ENCODE measurements at regions not wholly inside any gene's neighbourhood (a gene's known extent, or its start where the extent isn't known, plus 50 kb on each side); places are given as distances from the start of the nearest gene placed in this dataset.
A peak's percentile ranks its signal among the peaks of the same experiment; 100 is the strongest.

- BruUV-seq (replicated peaks) = no TSS peak
- no peaks in the 10 kb centered on the region for H3K27me3 ChIP-seq (ENCODE audit: control insufficient read depth, insufficient read depth, low read length)
- in situ Hi-C loops (cut with MboI; ENCODE audit: low sequenced_read_pairs) = no loop called here
Observed at GRCh38 chr4:187839765-187840164, 155.8 kb upstream of the ZFP42 start.

More at GRCh38 chr4:187839765-187840164, 155.8 kb upstream of the ZFP42 start:
- no peak overlapping the region for H3K4ac ChIP-seq (ENCODE audit: low read depth, low read length)
- TF ChIP-seq NFE2L2 (IDR thresholded peaks at IDR 0.05; ENCODE audit: low read depth, low read length) (no peak), CEBPB (IDR thresholded peaks at IDR 0.05; ENCODE audit: low read depth, low read length) (no peak), MAFK (IDR thresholded peaks at IDR 0.05; ENCODE audit: low read depth, low read length) (peak; percentile 50)
- H3K14ac ChIP-seq (replicated peaks; ENCODE audit: low read depth, low read length) = no peak overlapping the region
- no peak overlapping the region for H4K8ac ChIP-seq (ENCODE audit: low read depth in 2 of 2, low read length in 2 of 2)
- no peaks in the 10 kb centered on the region for H3K79me1 ChIP-seq (ENCODE audit: low read depth in 1 of 2, low read length in 2 of 2)
- H4K91ac ChIP-seq (ENCODE audit: insufficient read depth, low read depth, low read length) = no peak overlapping the region
- CTCF ChIA-PET = interaction anchor here (0.7 kb wide), 1 partner anchor 179 kb away, joined by 3 read pairs; no protein-coding TSS in a partner anchor
- intact Hi-C loops (cut with micrococcal nuclease) = no loop called here
- H2BK120ac ChIP-seq (ENCODE audit: low read depth, low read length) = no peak overlapping the region
- no peak overlapping the region for H3K23ac ChIP-seq (ENCODE audit: low read depth, low read length)
- H2BK20ac ChIP-seq (ENCODE audit: low read depth, low read length) = no peak overlapping the region
- H3K9me1 ChIP-seq (ENCODE audit: insufficient read depth, low read length) = no peaks in the 10 kb centered on the region
- H2AK9ac ChIP-seq (replicated peaks; ENCODE audit: low read depth, low read length, poor library complexity) = no peak overlapping the region
- no peaks in the 10 kb centered on the region for H3K4me1 ChIP-seq (ENCODE audit: control insufficient read depth, insufficient read depth, low read length)
- H3K27ac ChIP-seq (ENCODE audit: insufficient read depth, low read length) = no peak overlapping the region
- no peak overlapping the region for H3K9ac ChIP-seq (ENCODE audit: low read depth, low read length)
- no peak overlapping the region for H2AK5ac ChIP-seq (ENCODE audit: low read depth, low read length)
- dilution Hi-C loops (cut with HindIII; ENCODE audit: low sequenced_read_pairs, unreplicated experiment) = no loop called here
- no peaks in the 10 kb centered on the region for H3K9me3 ChIP-seq (ENCODE audit: control insufficient read depth, insufficient read depth, low read length)
- no peak overlapping the region for H3K18ac ChIP-seq (ENCODE audit: low read depth, low read length)
- no peak overlapping the region for H3K4me2 ChIP-seq (ENCODE audit: low read depth, low read length)
- no peaks in the 10 kb centered on the region for H4K20me1 ChIP-seq (ENCODE audit: insufficient read depth, low read length)
- H4K5ac ChIP-seq (ENCODE audit: low read depth, low read length) = no peak overlapping the region
- POLR2A ChIA-PET (ENCODE audit: unreplicated experiment) = interaction anchor here (0.7 kb wide), 1 partner anchor 24 kb away, joined by 3 read pairs; no protein-coding TSS in a partner anchor
- ATAC-seq (ENCODE audit: low read depth) (no peak), DNase-seq (no peak)
- H3K56ac ChIP-seq (ENCODE audit: extremely low read depth, insufficient read depth, low read length) = no peak overlapping the region
- no peaks in the 10 kb centered on the region for H3K36me3 ChIP-seq (ENCODE audit: control insufficient read depth, insufficient read depth, low read length)
- no peak overlapping the region for H2BK5ac ChIP-seq (ENCODE audit: low read depth, low read length, poor library complexity, severe bottlenecking)
- no peak overlapping the region for H2AFZ ChIP-seq (replicated peaks; ENCODE audit: low read length, poor library complexity)
- no peak overlapping the region for H3K4me3 ChIP-seq (ENCODE audit: insufficient read depth, low read depth, low read length)
- no peak overlapping the region for H2BK15ac ChIP-seq (ENCODE audit: low read depth, low read length)
